ENCODE measurements at regions not wholly inside any gene's neighbourhood (a gene's known extent, or its start where the extent isn't known, plus 50 kb on each side); places are given as distances from the start of the nearest gene placed in this dataset.
"Not testable (repeated sequence)": the region's sequence is repeated elsewhere in the genome, so short reads cannot be mapped to it uniquely, and the experiment has no call there.

GRCh38 chr10:33832124-33832787 lies 497.8 kb upstream of the NRP1 start:
- no peak for DNase-seq (ENCODE audit: extremely low spot score in 2 of 2)
- TF ChIP-seq CTCF (IDR thresholded peaks at IDR 0.05) (no peak), POLR2A (IDR thresholded peaks at IDR 0.05) (no peak), POLR2AphosphoS5 (IDR thresholded peaks at IDR 0.05; ENCODE audit: insufficient read depth in 1 of 2, low read depth in 1 of 2) (no peak)
- H3K27ac ChIP-seq = no peak overlapping the region

GRCh38 chr10:33831591-33831990 lies 497.1 kb upstream of the NRP1 start:
- no peaks in the 10 kb centered on the region for H3K9me3 ChIP-seq
- no peak overlapping the region for H3K4me3 ChIP-seq
- DNase-seq (ENCODE audit: extremely low spot score in 2 of 2) = no peak
- H3K36me3 ChIP-seq = no peaks in the 10 kb centered on the region
- TF ChIP-seq POLR2A (IDR thresholded peaks at IDR 0.05) (no peak), POLR2AphosphoS5 (IDR thresholded peaks at IDR 0.05; ENCODE audit: insufficient read depth in 1 of 2, low read depth in 1 of 2) (no peak), CTCF (IDR thresholded peaks at IDR 0.05) (no peak)
- H3K27me3 ChIP-seq = no peaks in the 10 kb centered on the region
- no peaks in the 10 kb centered on the region for H3K4me1 ChIP-seq
- H3K27ac ChIP-seq = no peak overlapping the region
- intact Hi-C loops (cut with DNase I) = no loop called here

More at GRCh38 chr10:33832124-33832787, 497.8 kb upstream of the NRP1 start:
- intact Hi-C loops (cut with DNase I) = no loop called here
- Histone ChIP-seq H3K36me3 (no peaks in the 10 kb centered on the region), H3K27me3 (no peaks in the 10 kb centered on the region), H3K9me3 (no peaks in the 10 kb centered on the region), H3K4me1 (no peaks in the 10 kb centered on the region), H3K4me3 (no peak overlapping the region)

- H3K27me3 ChIP-seq; DNase-seq (ENCODE audit: extremely low spot score in 2 of 2); H3K4me3 ChIP-seq; intact Hi-C loops (cut with DNase I); H3K9me3 ChIP-seq; H3K36me3 ChIP-seq; H3K27ac ChIP-seq; H3K4me1 ChIP-seq: not testable (repeated sequence)
Observed at GRCh38 chr10:33829899-33830298, 495.4 kb upstream of the NRP1 start.

- no peak for TF ChIP-seq CTCF (IDR thresholded peaks at IDR 0.05)
- TF ChIP-seq POLR2A (IDR thresholded peaks at IDR 0.05) = no peak
- no peak for TF ChIP-seq POLR2AphosphoS5 (IDR thresholded peaks at IDR 0.05; ENCODE audit: insufficient read depth in 1 of 2, low read depth in 1 of 2)
- no peak overlapping the region for H3K4me3 ChIP-seq
- no peaks in the 10 kb centered on the region for H3K9me3 ChIP-seq
- intact Hi-C loops (cut with DNase I) = no loop called here
- DNase-seq (ENCODE audit: extremely low spot score in 2 of 2) = peak in 1 of 2 donors; percentile 20
- H3K27me3 ChIP-seq = no peaks in the 10 kb centered on the region
- no peaks in the 10 kb centered on the region for H3K4me1 ChIP-seq
- H3K36me3 ChIP-seq = no peaks in the 10 kb centered on the region
- H3K27ac ChIP-seq = no peak overlapping the region
Observed at GRCh38 chr10:33828592-33828991, 494.1 kb upstream of the NRP1 start.

- no peak for DNase-seq (ENCODE audit: extremely low spot score in 2 of 2)
- no peaks in the 10 kb centered on the region for H3K4me1 ChIP-seq
- intact Hi-C loops (cut with DNase I) = no loop called here
Observed at GRCh38 chr10:33826186-33826585, 491.7 kb upstream of the NRP1 start.

More at GRCh38 chr10:33826186-33826585, 491.7 kb upstream of the NRP1 start:
- Histone ChIP-seq H3K4me3 (no peak overlapping the region), H3K27ac (no peak overlapping the region), H3K9me3 (no peaks in the 10 kb centered on the region), H3K36me3 (no peaks in the 10 kb centered on the region), H3K27me3 (no peaks in the 10 kb centered on the region)
- TF ChIP-seq POLR2A (IDR thresholded peaks at IDR 0.05) (no peak), CTCF (IDR thresholded peaks at IDR 0.05) (no peak), POLR2AphosphoS5 (IDR thresholded peaks at IDR 0.05; ENCODE audit: insufficient read depth in 1 of 2, low read depth in 1 of 2) (no peak)
